GM12878 (cell line): ENCODE measurements at regions not wholly inside any gene's neighbourhood (a gene's known extent, or its start where the extent isn't known, plus 50 kb on each side); places are given as distances from the start of the nearest gene placed in this dataset.

Source experiments
- ATAC-seq: fragments of 200-7000 bp; cut with Tn5 transposase; 3 replicates; pipeline ENCODE4 v1.9.1; 2020; ENCODE audit warnings: mild to moderate bottlenecking, moderate library complexity
- BruUV-seq: library from RNA; stranded (reverse); fragments of 400-500 nt; replicated peaks from 2 replicates; lab custom pipeline; 2021; lab: Mats Ljungman, UMichigan
- CTCF ChIA-PET: fragments of 300-600 bp; sonication (Branson Sonifier 250); formaldehyde crosslinking; extraction: SDS; loops from one replicate; lab custom pipeline; 2021; ENCODE audit warnings: inconsistent platforms; lab: Yijun Ruan, JAX
- POLR2A ChIA-PET: fragments of 350-600 bp; formaldehyde crosslinking; extraction: SDS; loops from one replicate; lab custom pipeline; 2021; ENCODE audit warnings: inconsistent platforms; lab: Charles Lee
- RAD21 ChIA-PET: fragments of 300-600 bp; sonication (Branson Sonifier 250); formaldehyde crosslinking; loops from one replicate; lab custom pipeline; 2023; ENCODE audit warnings: antibody characterized with exemption; ENCODE audit not compliant: unreplicated experiment; lab: Charles Lee
- SMC1A ChIA-PET: fragments of 300-600 bp; sonication (Branson Sonifier 250); formaldehyde crosslinking; loops from one replicate; lab custom pipeline; 2023; ENCODE audit not compliant: unreplicated experiment, uncharacterized antibody; lab: Charles Lee
- DNase-seq: peaks from one replicate; pipeline ENCODE4 v3.0.0-alpha.2; 2011; ENCODE audit warnings: low read depth, low spot score
- FAIRE-seq: peaks from 3 replicates; lab custom pipeline; 2011; peaks lifted over from hg19 to GRCh38; lab: Jason Lieb, UNC
- H2AFZ ChIP-seq: 2 replicates; pipeline ENCODE4 v1.6.0; 2011; ENCODE audit warnings: low read depth, low read length, control low read depth; ENCODE audit not compliant: control insufficient read depth
- H3K27ac ChIP-seq: 2 replicates; pipeline ENCODE4 v1.5.1; 2011; ENCODE audit warnings: control low read depth; ENCODE audit not compliant: control insufficient read depth, insufficient read depth
- H3K27me3 ChIP-seq, 2 experiments: replicated peaks in 1 of 2; 2 replicates each; pipeline versions ENCODE4 v1.6.0 to v1.6.1; 2011; ENCODE audit warnings: low read length in 1 of 2; ENCODE audit not compliant: control insufficient read depth in 2 of 2, insufficient read depth in 2 of 2
- H3K36me3 ChIP-seq, 2 experiments: 2 replicates each; pipeline ENCODE4 v1.5.1; 2011; ENCODE audit warnings: low read length in 1 of 2; ENCODE audit not compliant: control insufficient read depth in 2 of 2, insufficient read depth in 2 of 2
- H3K4me1 ChIP-seq: 2 replicates; pipeline ENCODE4 v1.6.1; 2011; ENCODE audit warnings: mild to moderate bottlenecking, low read length, moderate library complexity, mixed read lengths; ENCODE audit not compliant: control insufficient read depth, insufficient read depth
- H3K4me2 ChIP-seq: 2 replicates; pipeline ENCODE4 v1.6.0; 2011; ENCODE audit warnings: control low read depth; ENCODE audit not compliant: control insufficient read depth, insufficient read depth
- H3K4me3 ChIP-seq: fragments of 200-600 bp; sonication (generic); 2 replicates; pipeline ENCODE4 v1.5.1; 2016
- H3K79me2 ChIP-seq: 2 replicates; pipeline ENCODE4 v1.6.0; 2011; ENCODE audit warnings: low read length; ENCODE audit not compliant: control insufficient read depth, insufficient read depth
- H3K9ac ChIP-seq: 2 replicates; pipeline ENCODE4 v1.8.0; 2011; ENCODE audit warnings: low read length, control low read depth, mixed read lengths; ENCODE audit not compliant: control insufficient read depth, insufficient read depth
- H3K9me3 ChIP-seq: replicated peaks from 3 replicates; pipeline ENCODE4 v1.5.1; 2011; ENCODE audit warnings: mild to moderate bottlenecking, low read length; ENCODE audit not compliant: control insufficient read depth, insufficient read depth
- H4K20me1 ChIP-seq: 2 replicates; pipeline ENCODE4 v1.6.0; 2011; ENCODE audit not compliant: control insufficient read depth, insufficient read depth
- MYB ChIP-seq: fragments of 150-350 bp; IDR thresholded peaks from 2 replicates; pipeline ENCODE4 v1.6.1; 2014; ENCODE audit warnings: mild to moderate bottlenecking, low read depth, low read length, borderline replicate concordance
- RB1 ChIP-seq: fragments of 450-650 bp; formaldehyde crosslinking; IDR thresholded peaks from 2 replicates; pipeline ENCODE4 v1.6.1; 2017; ENCODE audit warnings: mild to moderate bottlenecking, borderline replicate concordance
- SMAD1 ChIP-seq: fragments of 450-650 bp; IDR thresholded peaks from 2 replicates; pipeline ENCODE4 v1.6.1; 2018; ENCODE audit warnings: mild to moderate bottlenecking, low read depth; ENCODE audit not compliant: partially characterized antibody
- ZNF24 ChIP-seq: fragments of 450-650 bp; IDR thresholded peaks from 2 replicates; pipeline ENCODE4 v1.6.1; 2017; ENCODE audit warnings: antibody characterized with exemption, mild to moderate bottlenecking
- WGBS: methylation state at CpG from one replicate; pipeline ENCODE4 v1.1.6; 2016; ENCODE audit warnings: low lambda C conversion rate; ENCODE audit not compliant: insufficient replicate concordance, insufficient coverage; ENCODE audit errors: missing lambda C conversion rate; 5-methylcytosine and 5-hydroxymethylcytosine counted together
- in situ Hi-C: fragments of 300-500 bp; cut with MboI; formaldehyde crosslinking; loops from 9 replicates; pipeline ENCODE4 v1.14.3; 2018; ENCODE audit warnings: mixed read lengths
- intact Hi-C: fragments of 100-400 bp; cut with micrococcal nuclease; formaldehyde crosslinking; loops from one replicate; pipeline ENCODE4 v1.14.2; 2022; ENCODE audit not compliant: unreplicated experiment
- TF ChIP-seq, protein P1 (sequence below): IDR thresholded peaks from 2 replicates; pipeline ENCODE4 v1.6.1; 2011; ENCODE audit warnings: low read depth, low read length, improper control_type of control experiment, borderline replicate concordance

GRCh38 chr1:178629252-178630154, 95.5 kb upstream of the RALGPS2 start:
- no peak for DNase-seq
- Histone ChIP-seq H3K9ac (no peak overlapping the region), H3K79me2 (no peaks in the 10 kb centered on the region), H3K27ac (no peak overlapping the region), H4K20me1 (no peaks in the 10 kb centered on the region), H3K4me1 (no peaks in the 10 kb centered on the region), H2AFZ (no peak overlapping the region), H3K4me2 (no peak overlapping the region), H3K4me3 (no peak overlapping the region), H3K36me3 (no peaks in the 10 kb centered on the region), H3K27me3 (no peaks in the 10 kb centered on the region), H3K9me3 (no peaks in the 10 kb centered on the region)
- no peak for FAIRE-seq
- intact Hi-C loops (no loop called here), in situ Hi-C loops (no loop called here)
- CTCF ChIA-PET: interaction anchor here (0.6 to 1.4 kb wide), 5 partner anchors 24 to 735 kb away, joined by 3 to 4 read pairs (median 3); no protein-coding TSS in a partner anchor
- WGBS: 63% methylated on average over 6 of the region's 6 CpGs
- TF ChIP-seq, protein P1, sequence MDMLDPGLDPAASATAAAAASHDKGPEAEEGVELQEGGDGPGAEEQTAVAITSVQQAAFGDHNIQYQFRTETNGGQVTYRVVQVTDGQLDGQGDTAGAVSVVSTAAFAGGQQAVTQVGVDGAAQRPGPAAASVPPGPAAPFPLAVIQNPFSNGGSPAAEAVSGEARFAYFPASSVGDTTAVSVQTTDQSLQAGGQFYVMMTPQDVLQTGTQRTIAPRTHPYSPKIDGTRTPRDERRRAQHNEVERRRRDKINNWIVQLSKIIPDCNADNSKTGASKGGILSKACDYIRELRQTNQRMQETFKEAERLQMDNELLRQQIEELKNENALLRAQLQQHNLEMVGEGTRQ: no peak
- TF ChIP-seq MYB (no peak), RB1 (no peak), ZNF24 (no peak), SMAD1 (no peak)
- POLR2A ChIA-PET: no interaction called here
- BruUV-seq: no TSS peak
- SMC1A ChIA-PET: interaction anchor here (0.7 to 1.4 kb wide), 9 partner anchors 10 to 124 kb away, joined by 3 to 6 read pairs (median 3); no protein-coding TSS in a partner anchor
- RAD21 ChIA-PET: interaction anchor here (0.7 to 1.0 kb wide), 3 partner anchors 30 to 86 kb away, joined by 3 to 4 read pairs (median 3); no protein-coding TSS in a partner anchor
- peak; percentile 50 for ATAC-seq
